T-cell (primary cell): ENCODE measurements at regions not wholly inside any gene's neighbourhood (a gene's known extent, or its start where the extent isn't known, plus 50 kb on each side); places are given as distances from the start of the nearest gene placed in this dataset.

Experiments
- ATAC-seq, 4 experiments: fragments of 200-7000 bp in 3 of 4; fragments of 150-1000 bp in 1 of 4; cut with Tn5 transposase; replicated peaks in 1 of 4; 1 replicate in 3 of 4; 2 replicates in 1 of 4; pipeline ENCODE4 v1.10.0; 2021; ENCODE audit warnings: moderate library complexity in 3 of 4, mild to moderate bottlenecking in 2 of 4, moderate number of reproducible peaks in 1 of 4
- CTCF ChIA-PET, 2 donors: fragments of 300-600 bp; sonication (Branson Sonifier 250); formaldehyde crosslinking; loops; one replicate each; lab custom pipeline; 2022; ENCODE audit warnings: antibody characterized with exemption in 2 of 2; lab: Charles Lee
- POLR2A ChIA-PET, 2 donors: fragments of 300-600 bp; sonication (Branson Sonifier 250); formaldehyde crosslinking; loops; one replicate each; lab custom pipeline; 2022; ENCODE audit warnings: antibody characterized with exemption in 2 of 2; lab: Charles Lee
- DNase-seq, 35 experiments: peaks; one replicate each; pipeline versions ENCODE4 v3.0.0 to v3.0.0-alpha.2; 2013 to 2023
- H3K27ac ChIP-seq: one replicate; pipeline ENCODE4 v1.5.1; 2013; ENCODE audit warnings: low read length
- H3K27me3 ChIP-seq, 2 experiments: replicated peaks in 1 of 2; 1 replicate in 1 of 2; 2 replicates in 1 of 2; pipeline versions ENCODE4 v1.6.1 to v1.7.0; 2013; ENCODE audit warnings: low read length in 1 of 2, mixed read lengths in 1 of 2; ENCODE audit not compliant: control insufficient read depth in 2 of 2, insufficient read depth in 2 of 2; ENCODE audit errors: extremely low read depth in 1 of 2
- H3K36me3 ChIP-seq, 2 donors: 1 replicate in 1 of 2; 2 replicates in 1 of 2; pipeline versions ENCODE4 v1.6.1 to v1.7.0; 2013; ENCODE audit warnings: low read length in 1 of 2; ENCODE audit not compliant: control insufficient read depth in 2 of 2, insufficient read depth in 1 of 2; ENCODE audit errors: extremely low read depth in 1 of 2
- H3K4me1 ChIP-seq, 2 experiments: 1 replicate in 1 of 2; 2 replicates in 1 of 2; pipeline versions ENCODE4 v1.6.1 to v1.7.0; 2013; ENCODE audit warnings: low read length in 2 of 2, mixed read lengths in 1 of 2; ENCODE audit not compliant: insufficient read depth in 2 of 2, control insufficient read depth in 1 of 2; ENCODE audit errors: extremely low read depth in 1 of 2
- H3K4me3 ChIP-seq, 2 donors: 1 replicate in 1 of 2; 2 replicates in 1 of 2; pipeline versions ENCODE4 v1.5.1 to v1.7.0; 2013; ENCODE audit warnings: mild to moderate bottlenecking in 2 of 2, low read length in 1 of 2, moderate library complexity in 1 of 2; ENCODE audit not compliant: control insufficient read depth in 1 of 2; ENCODE audit errors: extremely low read depth in 1 of 2
- H3K9me3 ChIP-seq: 2 replicates; pipeline ENCODE4 v1.7.0; 2013
- H3K27ac Mint-ChIP-seq, 2 donors: one replicate each; pipeline ENCODE4 v1.8.0; 2020 to 2021; ENCODE audit warnings: mild to moderate bottlenecking in 2 of 2, mixed read lengths in 2 of 2
- H3K27me3 Mint-ChIP-seq, 2 donors: one replicate each; pipeline ENCODE4 v1.8.0; 2021 to 2022; ENCODE audit warnings: mixed read lengths in 2 of 2
- H3K36me3 Mint-ChIP-seq: one replicate; pipeline ENCODE4 v1.8.0; 2021; ENCODE audit warnings: mixed read lengths
- H3K4me1 Mint-ChIP-seq, 3 donors: one replicate each; pipeline ENCODE4 v1.8.0; 2020 to 2022; ENCODE audit warnings: mixed read lengths in 3 of 3, mild to moderate bottlenecking in 1 of 3
- H3K4me3 Mint-ChIP-seq, 3 donors: one replicate each; pipeline ENCODE4 v1.8.0; 2020 to 2022; ENCODE audit warnings: mild to moderate bottlenecking in 3 of 3, mixed read lengths in 3 of 3, moderate library complexity in 3 of 3
- H3K9me3 Mint-ChIP-seq, 3 donors: one replicate each; pipeline ENCODE4 v1.8.0; 2020 to 2022; ENCODE audit warnings: mixed read lengths in 3 of 3
- WGBS: methylation state at CpG from one replicate; pipeline ENCODE4 v1.1.5; 2013; ENCODE audit warnings: missing lambda C conversion rate; ENCODE audit not compliant: insufficient coverage; 5-methylcytosine and 5-hydroxymethylcytosine counted together

DNA sequence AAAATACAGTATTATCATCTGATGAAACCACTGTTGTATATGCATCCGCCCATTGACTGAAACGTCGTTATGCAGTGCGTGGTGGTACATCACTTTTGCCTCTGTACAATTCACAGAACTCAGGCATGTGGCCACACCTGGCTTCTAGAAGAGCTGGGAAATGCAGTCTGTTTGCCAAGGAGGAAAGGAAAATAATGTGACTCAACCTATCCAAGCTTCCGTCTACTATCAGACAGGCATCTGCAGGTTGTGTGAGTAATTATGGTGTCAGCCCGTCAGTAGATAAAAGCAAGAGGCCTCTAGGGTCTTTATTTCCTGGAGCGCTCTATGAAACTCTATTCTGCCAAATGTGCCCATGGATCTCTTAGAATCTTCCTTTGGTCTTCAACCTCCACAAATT is 111.6 kb downstream of the BBS10 start:
- CTCF ChIA-PET: no interaction called here

DNA sequence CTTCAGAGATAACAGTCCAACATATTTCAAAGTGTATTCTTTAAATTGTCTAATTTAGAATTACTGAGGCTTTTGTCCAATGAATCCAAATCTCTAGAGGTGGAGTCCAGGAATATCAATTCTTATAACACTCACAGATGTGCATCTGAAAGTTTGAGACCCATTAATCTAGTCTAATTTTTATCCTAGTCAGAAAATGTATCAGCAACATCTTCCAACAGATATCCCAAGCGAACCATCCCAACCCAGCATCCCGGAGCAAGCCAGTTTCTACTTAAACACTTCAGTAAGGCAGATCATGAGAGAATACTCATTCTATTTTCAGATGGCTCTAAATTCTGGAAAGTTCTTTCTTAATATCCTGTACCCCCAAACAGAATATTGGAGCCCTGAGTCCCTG is 113.5 kb downstream of the BBS10 start:
- no peaks in the 10 kb centered on the region for H3K36me3 ChIP-seq
- H3K36me3 Mint-ChIP-seq: no peaks in the 10 kb centered on the region
- no peak for DNase-seq

More for the DNA sequence above, 111.6 kb downstream of the BBS10 start:
- no peak overlapping the region for H3K4me3 ChIP-seq
- H3K9me3 Mint-ChIP-seq: no peaks in the 10 kb centered on the region
- no peaks in the 10 kb centered on the region for H3K9me3 ChIP-seq
- WGBS: no CpG with 5 or more reads among the region's 7 CpGs
- H3K27me3 Mint-ChIP-seq: peaks cover 2 to 3% of the 10 kb centered on the region in 2 donors
- H3K4me1 Mint-ChIP-seq: no peaks in the 10 kb centered on the region
- ATAC-seq (no peak), DNase-seq (no peak)
- no peak overlapping the region for H3K27ac ChIP-seq
- H3K27ac Mint-ChIP-seq: no peak overlapping the region
- no peaks in the 10 kb centered on the region for H3K4me1 ChIP-seq
- POLR2A ChIA-PET: no interaction called here
- no peaks in the 10 kb centered on the region for H3K36me3 Mint-ChIP-seq
- peaks cover 0 to 5% of the 10 kb centered on the region in 2 experiments for H3K27me3 ChIP-seq
- H3K4me3 Mint-ChIP-seq: no peak overlapping the region
- H3K36me3 ChIP-seq: no peaks in the 10 kb centered on the region

DNA sequence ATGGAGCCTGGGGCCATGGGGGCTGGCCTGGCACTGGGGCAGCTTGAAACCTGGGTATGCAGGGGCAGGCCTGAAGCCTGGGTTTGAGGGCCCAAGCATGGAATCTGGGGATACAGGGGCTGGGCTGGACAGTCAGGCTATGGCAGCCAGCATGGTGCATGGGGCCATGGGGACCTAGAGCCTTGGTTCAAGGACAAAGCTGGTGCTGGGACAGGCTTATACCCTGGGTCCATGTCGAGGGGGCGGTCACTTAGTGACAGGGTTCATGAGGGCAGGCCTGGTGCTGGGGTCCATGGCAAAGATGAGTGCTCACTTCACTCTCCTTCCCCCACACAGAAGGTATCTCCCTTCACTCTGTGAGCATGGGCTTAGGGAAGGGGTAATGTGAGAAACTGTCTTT is 116.2 kb downstream of the BBS10 start:
- Mint-ChIP-seq H3K4me1 (no peaks in the 10 kb centered on the region), H3K4me3 (no peak overlapping the region), H3K27ac (no peak overlapping the region), H3K9me3 (no peaks in the 10 kb centered on the region), H3K27me3 (peaks cover 0 to 8% of the 10 kb centered on the region in 2 donors), H3K36me3 (no peaks in the 10 kb centered on the region)
- H3K27me3 ChIP-seq: peaks cover 0 to 8% of the 10 kb centered on the region in 2 experiments
- H3K27ac ChIP-seq: no peak overlapping the region
- DNase-seq (no peak), ATAC-seq (no peak)
- H3K4me1 ChIP-seq: no peaks in the 10 kb centered on the region
- no peak overlapping the region for H3K4me3 ChIP-seq
- ChIA-PET CTCF (no interaction called here), POLR2A (no interaction called here)
- H3K36me3 ChIP-seq: no peaks in the 10 kb centered on the region
- H3K9me3 ChIP-seq: no peaks in the 10 kb centered on the region
- 80% methylated on average over 1 of the region's 2 CpGs for WGBS

More for the DNA sequence above, 113.5 kb downstream of the BBS10 start:
- H3K4me1 Mint-ChIP-seq: no peaks in the 10 kb centered on the region
- H3K27ac ChIP-seq: no peak overlapping the region
- no peak overlapping the region for H3K27ac Mint-ChIP-seq
- no peak overlapping the region for H3K4me3 ChIP-seq
- H3K27me3 ChIP-seq: peaks cover 0 to 5% of the 10 kb centered on the region in 2 experiments
- H3K4me3 Mint-ChIP-seq: no peak overlapping the region
- CTCF ChIA-PET: no interaction called here
- ATAC-seq: no peak
- 100% methylated on average over 2 of the region's 2 CpGs for WGBS
- no peaks in the 10 kb centered on the region for H3K4me1 ChIP-seq
- POLR2A ChIA-PET: no interaction called here
- H3K9me3 ChIP-seq: no peaks in the 10 kb centered on the region
- H3K9me3 Mint-ChIP-seq: no peaks in the 10 kb centered on the region
- peaks cover 0 to 8% of the 10 kb centered on the region in 2 donors for H3K27me3 Mint-ChIP-seq

- Mint-ChIP-seq H3K36me3 (no peaks in the 10 kb centered on the region), H3K27me3 (peaks cover 3 to 5% of the 10 kb centered on the region in 2 donors), H3K4me3 (no peak overlapping the region), H3K4me1 (no peaks in the 10 kb centered on the region), H3K27ac (no peak overlapping the region), H3K9me3 (no peaks in the 10 kb centered on the region)
- ChIA-PET POLR2A (no interaction called here), CTCF (interaction anchor here in 1 of 2 donors (0.6 kb wide), 2 partner anchors 362 to 679 kb away, joined by 3 to 4 read pairs; no protein-coding TSS in a partner anchor)
- peaks cover 0 to 10% of the 10 kb centered on the region in 2 experiments for H3K27me3 ChIP-seq
- DNase-seq: no peak
- H3K36me3 ChIP-seq: no peaks in the 10 kb centered on the region
- no peaks in the 10 kb centered on the region for H3K4me1 ChIP-seq
- no peak for ATAC-seq
- no peak overlapping the region for H3K4me3 ChIP-seq
- no peak overlapping the region for H3K27ac ChIP-seq
- no CpG with 5 or more reads among the region's 1 CpG for WGBS
- H3K9me3 ChIP-seq: no peaks in the 10 kb centered on the region
Observed at GRCh38 chr12:76226956-76227355, 121.3 kb downstream of the BBS10 start.

GRCh38 chr12:76226397-76226796 is 121.8 kb downstream of the BBS10 start:
- Mint-ChIP-seq H3K4me3 (no peak overlapping the region), H3K27ac (no peak overlapping the region), H3K4me1 (no peaks in the 10 kb centered on the region), H3K36me3 (no peaks in the 10 kb centered on the region), H3K9me3 (no peaks in the 10 kb centered on the region), H3K27me3 (peaks cover 3 to 5% of the 10 kb centered on the region in 2 donors)
- Histone ChIP-seq H3K27me3 (peaks cover 0 to 7% of the 10 kb centered on the region in 2 experiments), H3K27ac (no peak overlapping the region), H3K36me3 (no peaks in the 10 kb centered on the region), H3K9me3 (no peaks in the 10 kb centered on the region), H3K4me3 (no peak overlapping the region), H3K4me1 (no peaks in the 10 kb centered on the region)
- CTCF ChIA-PET: interaction anchor here in 1 of 2 donors (0.5 to 0.6 kb wide), 3 partner anchors 75 to 679 kb away, joined by 3 to 4 read pairs (median 4); no protein-coding TSS in a partner anchor
- no peak for ATAC-seq
- POLR2A ChIA-PET: no interaction called here
- WGBS: 100% methylated on average over 1 of the region's 4 CpGs
- DNase-seq: no peak

DNA sequence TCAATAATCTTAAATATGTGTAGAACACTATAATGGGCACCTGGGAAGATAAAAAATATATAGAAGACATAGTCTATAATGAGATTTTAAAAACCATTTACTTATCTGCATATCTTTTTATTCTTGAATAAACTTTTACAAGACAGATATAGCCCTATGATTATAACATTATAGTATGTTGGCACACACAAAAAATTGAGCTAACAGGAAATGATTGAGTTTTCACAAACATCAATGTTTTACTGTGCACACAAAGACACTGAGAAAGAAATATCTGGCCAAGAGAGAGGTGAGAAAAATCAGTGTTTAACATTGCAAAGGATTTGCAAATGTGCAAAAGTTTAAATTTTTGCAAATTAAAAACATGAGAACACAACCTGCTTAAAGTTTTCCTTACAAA is 124.3 kb downstream of the BBS10 start:
- Histone ChIP-seq H3K36me3 (no peaks in the 10 kb centered on the region), H3K9me3 (no peaks in the 10 kb centered on the region), H3K27me3 (peaks cover 0 to 7% of the 10 kb centered on the region in 2 experiments), H3K27ac (no peak overlapping the region), H3K4me3 (no peak overlapping the region), H3K4me1 (no peaks in the 10 kb centered on the region)
- Mint-ChIP-seq H3K27ac (no peak overlapping the region), H3K27me3 (peaks cover 0 to 10% of the 10 kb centered on the region in 2 donors), H3K4me1 (no peaks in the 10 kb centered on the region), H3K36me3 (no peaks in the 10 kb centered on the region), H3K9me3 (no peaks in the 10 kb centered on the region), H3K4me3 (no peak overlapping the region)
- POLR2A ChIA-PET: no interaction called here
- DNase-seq (no peak), ATAC-seq (no peak)
- CTCF ChIA-PET: no interaction called here

- H3K4me3 ChIP-seq: no peak overlapping the region
- no peak overlapping the region for H3K4me3 Mint-ChIP-seq
Observed at GRCh38 chr12:76220980-76221379, 127.2 kb downstream of the BBS10 start.

More at GRCh38 chr12:76220980-76221379, 127.2 kb downstream of the BBS10 start:
- WGBS: no CpG with 5 or more reads among the region's 1 CpG
- ATAC-seq (no peak), DNase-seq (no peak)
- Mint-ChIP-seq H3K36me3 (no peaks in the 10 kb centered on the region), H3K9me3 (no peaks in the 10 kb centered on the region), H3K27ac (no peak overlapping the region), H3K4me1 (no peaks in the 10 kb centered on the region), H3K27me3 (peaks cover 3 to 13% of the 10 kb centered on the region in 2 donors)
- no peaks in the 10 kb centered on the region for H3K9me3 ChIP-seq
- H3K27me3 ChIP-seq: peaks cover 0 to 3% of the 10 kb centered on the region in 2 experiments
- no peaks in the 10 kb centered on the region for H3K4me1 ChIP-seq
- H3K27ac ChIP-seq: no peak overlapping the region
- CTCF ChIA-PET: no interaction called here
- POLR2A ChIA-PET: no interaction called here
- H3K36me3 ChIP-seq: no peaks in the 10 kb centered on the region
